Stimulated activated naive CD8-positive, alpha-beta T cell treated with anti-CD3 and anti-CD28 coated beads, Interleukin-15, amount 100 ng/mL, for 72 hours (primary cell): ENCODE measurements at regions not wholly inside any gene's neighbourhood (a gene's known extent, or its start where the extent isn't known, plus 50 kb on each side); places are given as distances from the start of the nearest gene placed in this dataset.

Experiments
- ATAC-seq: fragments of 150-1000 bp; cut with Tn5 transposase; 2 replicates; pipeline ENCODE4 v1.10.0; 2021; ENCODE audit warnings: mild to moderate bottlenecking, moderate library complexity
- DNase-seq, 2 donors: peaks; one replicate each; pipeline ENCODE4 v3.0.0; 2021 to 2022
- H3K27ac Mint-ChIP-seq, 2 donors: one replicate each; pipeline ENCODE4 v1.8.0; 2022; ENCODE audit warnings: mild to moderate bottlenecking in 2 of 2, mixed read lengths in 2 of 2, moderate library complexity in 2 of 2
- H3K27me3 Mint-ChIP-seq: one replicate; pipeline ENCODE4 v1.8.0; 2022; ENCODE audit warnings: mixed read lengths
- H3K4me1 Mint-ChIP-seq: one replicate; pipeline ENCODE4 v1.8.0; 2022; ENCODE audit warnings: mild to moderate bottlenecking, mixed read lengths
- H3K4me3 Mint-ChIP-seq, 2 donors: one replicate each; pipeline ENCODE4 v1.8.0; 2022; ENCODE audit warnings: mild to moderate bottlenecking in 2 of 2, mixed read lengths in 2 of 2, moderate library complexity in 1 of 2
- H3K9me3 Mint-ChIP-seq, 2 donors: one replicate each; pipeline ENCODE4 v1.8.0; 2022; ENCODE audit warnings: mixed read lengths in 2 of 2

GRCh38 chr15:47959617-47960413 lies 161.0 kb upstream of the SLC24A5 start:
- no peak for ATAC-seq
- DNase-seq: no peak
- H3K4me3 Mint-ChIP-seq: no peak overlapping the region
- H3K27ac Mint-ChIP-seq: no peak overlapping the region
- peaks cover 0 to 4% of the 10 kb centered on the region in 2 donors for H3K9me3 Mint-ChIP-seq
- H3K4me1 Mint-ChIP-seq: peaks cover 11% of the 10 kb centered on the region
- peaks cover 28% of the 10 kb centered on the region for H3K27me3 Mint-ChIP-seq

GRCh38 chr15:47961401-47962090 lies 159.2 kb upstream of the SLC24A5 start:
- peaks cover 30% of the 10 kb centered on the region for H3K27me3 Mint-ChIP-seq
- no peak overlapping the region for H3K27ac Mint-ChIP-seq
- H3K9me3 Mint-ChIP-seq: peaks cover 0 to 4% of the 10 kb centered on the region in 2 donors
- DNase-seq (peak in 1 of 2 donors; percentile 37), ATAC-seq (peak; percentile 80)
- H3K4me3 Mint-ChIP-seq: peak overlapping the region in 1 of 2 donors; percentile 20
- H3K4me1 Mint-ChIP-seq: peaks cover 11% of the 10 kb centered on the region

- Mint-ChIP-seq H3K9me3 (peaks cover 0 to 4% of the 10 kb centered on the region in 2 donors), H3K4me1 (peaks cover 11% of the 10 kb centered on the region), H3K27me3 (peaks cover 30% of the 10 kb centered on the region), H3K4me3 (no peak overlapping the region), H3K27ac (no peak overlapping the region)
- DNase-seq (no peak), ATAC-seq (no peak)
Measured at GRCh38 chr15:47963265-47963664, 157.5 kb upstream of the SLC24A5 start.

- Mint-ChIP-seq H3K4me1 (peaks cover 11% of the 10 kb centered on the region), H3K27ac (no peak overlapping the region), H3K27me3 (peaks cover 26% of the 10 kb centered on the region), H3K4me3 (no peak overlapping the region), H3K9me3 (peaks cover 0 to 4% of the 10 kb centered on the region in 2 donors)
- no peak for DNase-seq
- no peak for ATAC-seq
Measured at GRCh38 chr15:47964229-47964628, 156.6 kb upstream of the SLC24A5 start.

GRCh38 chr15:47965297-47965696 lies 155.5 kb upstream of the SLC24A5 start:
- H3K27ac Mint-ChIP-seq: no peak overlapping the region
- peaks cover 0 to 4% of the 10 kb centered on the region in 2 donors for H3K9me3 Mint-ChIP-seq
- no peak for ATAC-seq
- H3K4me1 Mint-ChIP-seq: peaks cover 11% of the 10 kb centered on the region
- DNase-seq: no peak
- H3K27me3 Mint-ChIP-seq: peaks cover 18% of the 10 kb centered on the region
- no peak overlapping the region for H3K4me3 Mint-ChIP-seq

- H3K9me3 Mint-ChIP-seq: peaks cover 0 to under 1% of the 10 kb centered on the region in 2 donors
- no peak overlapping the region for H3K27ac Mint-ChIP-seq
- no peaks in the 10 kb centered on the region for H3K4me1 Mint-ChIP-seq
- H3K27me3 Mint-ChIP-seq: peaks cover 12% of the 10 kb centered on the region
- no peak overlapping the region for H3K4me3 Mint-ChIP-seq
- no peak for DNase-seq
- no peak for ATAC-seq
Measured at GRCh38 chr15:47968593-47968992, 152.2 kb upstream of the SLC24A5 start.

GRCh38 chr15:47971637-47972036 lies 149.2 kb upstream of the SLC24A5 start:
- Mint-ChIP-seq H3K4me1 (no peaks in the 10 kb centered on the region), H3K27ac (no peak overlapping the region), H3K4me3 (no peak overlapping the region), H3K27me3 (no peaks in the 10 kb centered on the region), H3K9me3 (no peaks in the 10 kb centered on the region)
- no peak for ATAC-seq
- no peak for DNase-seq

- DNase-seq: no peak
- Mint-ChIP-seq H3K27ac (no peak overlapping the region), H3K27me3 (no peaks in the 10 kb centered on the region), H3K4me3 (no peak overlapping the region), H3K9me3 (no peaks in the 10 kb centered on the region), H3K4me1 (no peaks in the 10 kb centered on the region)
- no peak for ATAC-seq
Measured at GRCh38 chr15:47972738-47973137, 148.1 kb upstream of the SLC24A5 start.

GRCh38 chr15:47974724-47975123 lies 146.1 kb upstream of the SLC24A5 start:
- Mint-ChIP-seq H3K27me3 (peaks cover 11% of the 10 kb centered on the region), H3K4me3 (no peak overlapping the region), H3K9me3 (peaks cover 0 to 4% of the 10 kb centered on the region in 2 donors), H3K4me1 (no peaks in the 10 kb centered on the region), H3K27ac (no peak overlapping the region)
- DNase-seq (no peak), ATAC-seq (no peak)

GRCh38 chr15:47975427-47975826 lies 145.4 kb upstream of the SLC24A5 start:
- no peak for DNase-seq
- Mint-ChIP-seq H3K4me1 (no peaks in the 10 kb centered on the region), H3K9me3 (peaks cover 0 to 4% of the 10 kb centered on the region in 2 donors), H3K27me3 (peaks cover 11% of the 10 kb centered on the region), H3K27ac (no peak overlapping the region), H3K4me3 (no peak overlapping the region)
- no peak for ATAC-seq

- H3K4me1 Mint-ChIP-seq: no peaks in the 10 kb centered on the region
- H3K9me3 Mint-ChIP-seq: peaks cover 0 to 1% of the 10 kb centered on the region in 2 donors
- DNase-seq (no peak), ATAC-seq (no peak)
- H3K4me3 Mint-ChIP-seq: no peak overlapping the region
- peaks cover 16% of the 10 kb centered on the region for H3K27me3 Mint-ChIP-seq
- no peak overlapping the region for H3K27ac Mint-ChIP-seq
Measured at GRCh38 chr15:47983533-47983932, 137.3 kb upstream of the SLC24A5 start.

GRCh38 chr15:47985568-47985967 lies 135.2 kb upstream of the SLC24A5 start:
- peaks cover 14% of the 10 kb centered on the region for H3K27me3 Mint-ChIP-seq
- DNase-seq (no peak), ATAC-seq (no peak)
- H3K27ac Mint-ChIP-seq: no peak overlapping the region
- H3K9me3 Mint-ChIP-seq: no peaks in the 10 kb centered on the region
- no peaks in the 10 kb centered on the region for H3K4me1 Mint-ChIP-seq
- no peak overlapping the region for H3K4me3 Mint-ChIP-seq

GRCh38 chr15:47987461-47987860 lies 133.3 kb upstream of the SLC24A5 start:
- Mint-ChIP-seq H3K4me1 (no peaks in the 10 kb centered on the region), H3K9me3 (no peaks in the 10 kb centered on the region), H3K27ac (no peak overlapping the region), H3K4me3 (no peak overlapping the region), H3K27me3 (peaks cover 14% of the 10 kb centered on the region)
- DNase-seq (no peak), ATAC-seq (no peak)

- no peak overlapping the region for H3K27ac Mint-ChIP-seq
- DNase-seq (peak; percentile 9 to 10), ATAC-seq (peak; percentile 88)
- H3K4me1 Mint-ChIP-seq: no peaks in the 10 kb centered on the region
- peaks cover 14% of the 10 kb centered on the region for H3K27me3 Mint-ChIP-seq
- H3K4me3 Mint-ChIP-seq: no peak overlapping the region
- H3K9me3 Mint-ChIP-seq: no peaks in the 10 kb centered on the region
Measured at GRCh38 chr15:47987908-47988532, 132.8 kb upstream of the SLC24A5 start.

GRCh38 chr15:47988564-47988963 lies 132.2 kb upstream of the SLC24A5 start:
- Mint-ChIP-seq H3K9me3 (no peaks in the 10 kb centered on the region), H3K27me3 (peaks cover 14% of the 10 kb centered on the region), H3K4me3 (no peak overlapping the region), H3K4me1 (no peaks in the 10 kb centered on the region), H3K27ac (no peak overlapping the region)
- no peak for ATAC-seq
- no peak for DNase-seq

- Mint-ChIP-seq H3K27me3 (peaks cover 8% of the 10 kb centered on the region), H3K27ac (no peak overlapping the region), H3K4me1 (no peaks in the 10 kb centered on the region), H3K4me3 (no peak overlapping the region), H3K9me3 (no peaks in the 10 kb centered on the region)
- no peak for ATAC-seq
- no peak for DNase-seq
Measured at GRCh38 chr15:47990821-47991220, 130.0 kb upstream of the SLC24A5 start.
